Gastroesophageal sphincter (tissue), 4 donors: ENCODE measurements at regions not wholly inside any gene's neighbourhood (a gene's known extent, or its start where the extent isn't known, plus 50 kb on each side); places are given as distances from the start of the nearest gene placed in this dataset.

ENCODE experiments used
- ATAC-seq: fragments of 150-250 bp; one replicate; pipeline ENCODE4 v1.9.1; 2016; ENCODE audit warnings: mild to moderate bottlenecking, moderate library complexity
- H3K27ac ChIP-seq, 4 donors: fragments of 200-600 bp; sonication (generic) in 3 of 4; 1 replicate in 3 of 4; 2 replicates in 1 of 4; pipeline ENCODE4 v1.5.1; 2016 to 2019
- H3K27me3 ChIP-seq: fragments of 200-600 bp; sonication (generic); one replicate; pipeline ENCODE4 v1.5.1; 2019
- H3K36me3 ChIP-seq, 2 donors: fragments of 200-600 bp; sonication (generic); one replicate each; pipeline ENCODE4 v1.5.1; 2019; ENCODE audit warnings: control low read depth in 1 of 2
- H3K4me1 ChIP-seq, 3 donors: fragments of 200-600 bp; sonication (generic); 1 replicate in 2 of 3; 2 replicates in 1 of 3; pipeline ENCODE4 v1.5.1; 2016 to 2019; ENCODE audit warnings: control low read depth in 2 of 3
- H3K4me3 ChIP-seq, 2 donors: fragments of 200-600 bp; sonication (generic); one replicate each; pipeline ENCODE4 v1.5.1; 2019; ENCODE audit warnings: mild to moderate bottlenecking in 1 of 2, moderate library complexity in 1 of 2
- H3K9me3 ChIP-seq, 3 donors: fragments of 200-600 bp; sonication (generic); one replicate each; pipeline ENCODE4 v1.5.1; 2017 to 2019; ENCODE audit warnings: control low read depth in 2 of 3
- EP300 ChIP-seq: sonication (generic); formaldehyde crosslinking; IDR thresholded peaks from one replicate; pipeline ENCODE4 v1.6.1; 2017; ENCODE audit warnings: antibody characterized with exemption, mild to moderate bottlenecking
- POLR2A ChIP-seq, 2 donors: fragments of 450-650 bp; IDR thresholded peaks; one replicate each; pipeline ENCODE4 v1.6.1; 2017; ENCODE audit warnings: antibody characterized with exemption in 2 of 2, mild to moderate bottlenecking in 2 of 2, moderate library complexity in 1 of 2
- POLR2AphosphoS5 ChIP-seq: sonication (generic); formaldehyde crosslinking; IDR thresholded peaks from one replicate; pipeline ENCODE4 v1.6.1; 2017; ENCODE audit warnings: antibody characterized with exemption
- WGBS, 2 donors: methylation state at CpG; one replicate each; pipeline ENCODE4 v1.1.5; 2018; ENCODE audit warnings: low coverage in 1 of 2; 5-methylcytosine and 5-hydroxymethylcytosine counted together
- TF ChIP-seq, protein P1 (sequence below), 4 experiments: fragments of 200-600 bp in 2 of 4; fragments of 450-650 bp in 2 of 4; sonication (generic) in 1 of 4; IDR thresholded peaks; one replicate each; pipeline ENCODE4 v1.5.1; 2017 to 2019; ENCODE audit warnings: antibody characterized with exemption in 4 of 4, mild to moderate bottlenecking in 2 of 4, moderate library complexity in 2 of 4

DNA sequence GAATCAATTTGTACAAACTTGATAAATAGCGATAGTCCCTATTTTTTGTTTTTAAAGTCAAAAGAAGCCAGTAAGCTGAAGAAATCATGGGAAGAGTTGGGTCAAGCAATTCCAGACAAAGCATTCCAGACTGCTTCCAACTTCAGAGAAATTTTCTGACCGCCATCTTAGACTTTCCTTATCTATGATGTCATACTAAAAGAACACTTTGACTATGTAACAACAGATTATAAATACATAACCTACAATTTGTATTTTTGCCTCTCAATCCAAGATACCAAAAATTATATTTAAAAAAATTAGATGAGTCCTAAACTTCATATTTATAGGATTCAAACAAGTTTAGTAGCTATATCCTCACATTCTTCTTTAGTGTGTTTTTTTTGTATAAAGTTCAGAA lies 286.2 kb upstream of the KCNH8 start:
- Histone ChIP-seq H3K4me3 (no peak overlapping the region), H3K27me3 (no peaks in the 10 kb centered on the region), H3K27ac (no peak overlapping the region), H3K9me3 (no peaks in the 10 kb centered on the region), H3K4me1 (no peaks in the 10 kb centered on the region), H3K36me3 (no peaks in the 10 kb centered on the region)
- 85 to 100% methylated on average over 2 of the region's 2 CpGs for WGBS, 2 donors
- no peak for ATAC-seq
- no peak for TF ChIP-seq EP300
- TF ChIP-seq, protein P1, sequence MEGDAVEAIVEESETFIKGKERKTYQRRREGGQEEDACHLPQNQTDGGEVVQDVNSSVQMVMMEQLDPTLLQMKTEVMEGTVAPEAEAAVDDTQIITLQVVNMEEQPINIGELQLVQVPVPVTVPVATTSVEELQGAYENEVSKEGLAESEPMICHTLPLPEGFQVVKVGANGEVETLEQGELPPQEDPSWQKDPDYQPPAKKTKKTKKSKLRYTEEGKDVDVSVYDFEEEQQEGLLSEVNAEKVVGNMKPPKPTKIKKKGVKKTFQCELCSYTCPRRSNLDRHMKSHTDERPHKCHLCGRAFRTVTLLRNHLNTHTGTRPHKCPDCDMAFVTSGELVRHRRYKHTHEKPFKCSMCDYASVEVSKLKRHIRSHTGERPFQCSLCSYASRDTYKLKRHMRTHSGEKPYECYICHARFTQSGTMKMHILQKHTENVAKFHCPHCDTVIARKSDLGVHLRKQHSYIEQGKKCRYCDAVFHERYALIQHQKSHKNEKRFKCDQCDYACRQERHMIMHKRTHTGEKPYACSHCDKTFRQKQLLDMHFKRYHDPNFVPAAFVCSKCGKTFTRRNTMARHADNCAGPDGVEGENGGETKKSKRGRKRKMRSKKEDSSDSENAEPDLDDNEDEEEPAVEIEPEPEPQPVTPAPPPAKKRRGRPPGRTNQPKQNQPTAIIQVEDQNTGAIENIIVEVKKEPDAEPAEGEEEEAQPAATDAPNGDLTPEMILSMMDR (IDR thresholded peaks at IDR 0.05) = no peak

DNA sequence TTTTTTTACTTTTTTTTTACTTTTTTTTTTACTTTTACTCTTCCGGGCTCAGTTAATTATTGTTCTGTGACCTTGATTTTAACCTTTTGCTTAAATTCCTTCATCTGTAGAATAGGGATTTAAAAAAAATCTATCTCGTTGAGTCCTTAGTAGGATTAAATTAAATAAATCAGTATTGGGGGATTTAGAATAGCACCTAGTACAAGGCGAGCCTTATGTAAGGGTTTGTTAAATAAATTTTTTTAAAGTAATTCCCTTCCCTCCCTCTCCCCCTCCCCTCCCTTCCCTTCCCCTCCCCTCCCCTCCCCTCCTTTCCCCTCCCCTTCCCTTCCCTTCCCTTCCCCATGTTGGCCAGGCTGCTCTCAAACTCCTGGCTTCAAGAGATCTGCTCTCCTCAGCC lies 287.2 kb upstream of the KCNH8 start:
- no peak overlapping the region for H3K27ac ChIP-seq
- H3K4me3 ChIP-seq = no peak overlapping the region
- H3K27me3 ChIP-seq = no peaks in the 10 kb centered on the region
- 31 to 47% methylated on average over 2 to 3 of the region's 3 CpGs for WGBS, 2 donors
- TF ChIP-seq, protein P1 (IDR thresholded peaks at IDR 0.05) = no peak
- no peak for TF ChIP-seq POLR2AphosphoS5
- TF ChIP-seq POLR2A (IDR thresholded peaks at IDR 0.05) = no peak
- TF ChIP-seq EP300 = no peak
- H3K36me3 ChIP-seq = no peaks in the 10 kb centered on the region
- H3K4me1 ChIP-seq = no peaks in the 10 kb centered on the region
- no peaks in the 10 kb centered on the region for H3K9me3 ChIP-seq
- no peak for ATAC-seq

DNA sequence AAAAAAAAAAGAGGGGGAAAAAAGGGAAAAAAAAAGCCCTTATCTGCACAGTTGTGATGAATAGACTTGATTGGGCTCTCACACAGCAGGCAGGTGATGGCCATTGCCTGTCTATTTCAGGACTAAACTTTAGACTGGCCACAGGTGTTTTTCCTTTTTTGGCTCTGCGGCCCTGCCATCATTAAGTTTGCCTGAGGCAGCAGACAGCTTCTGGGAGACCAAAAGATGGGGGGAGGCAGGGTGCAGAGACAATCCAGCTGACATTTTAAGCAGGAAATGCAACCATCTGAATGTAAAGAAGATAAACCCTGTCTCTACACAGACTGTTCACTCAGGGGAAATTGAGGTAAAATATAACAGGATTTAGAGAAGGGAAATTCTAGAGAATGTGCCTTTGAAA lies 295.0 kb upstream of the KCNH8 start:
- TF ChIP-seq, protein P1 (IDR thresholded peaks at IDR 0.05) = no peak
- no peaks in the 10 kb centered on the region for H3K4me1 ChIP-seq
- no peak overlapping the region for H3K27ac ChIP-seq
- H3K27me3 ChIP-seq = no peaks in the 10 kb centered on the region
- H3K4me3 ChIP-seq = no peak overlapping the region
- H3K36me3 ChIP-seq = no peaks in the 10 kb centered on the region
- ATAC-seq = no peak
- WGBS, 2 donors = 29% methylated on average over 1 of the region's 1 CpG; no CpG with 5 or more reads in 1 of the 2 donors
- no peaks in the 10 kb centered on the region for H3K9me3 ChIP-seq

DNA sequence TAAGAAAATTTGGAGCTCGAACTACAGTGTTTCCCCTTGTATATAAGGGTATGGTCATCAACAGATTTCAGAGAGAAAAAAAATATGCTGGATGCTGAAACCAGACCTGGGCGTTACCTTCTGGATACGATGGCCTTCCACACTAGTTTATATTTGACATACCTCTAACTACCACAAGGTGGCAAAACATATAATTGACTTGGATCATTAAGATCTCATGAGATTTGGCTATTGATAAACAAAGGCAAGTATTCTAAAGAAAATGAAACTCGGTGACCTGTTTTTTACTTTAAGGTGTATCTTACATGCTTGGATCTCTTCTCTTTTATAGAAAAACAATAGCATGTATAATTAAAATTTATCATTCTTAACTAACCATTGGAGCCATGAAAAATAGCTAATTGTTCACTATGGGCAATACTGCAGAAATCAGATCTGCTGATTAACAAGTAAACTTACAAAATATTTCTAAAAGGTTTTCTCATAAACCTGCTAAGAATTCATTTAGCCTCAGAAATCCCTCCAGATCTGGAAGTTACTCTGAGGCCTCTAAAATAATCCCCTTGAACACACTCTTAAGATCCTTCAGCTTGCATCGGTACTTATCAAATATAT lies 300.6 kb upstream of the KCNH8 start:
- Histone ChIP-seq H3K27me3 (no peaks in the 10 kb centered on the region), H3K36me3 (no peaks in the 10 kb centered on the region), H3K4me1 (no peaks in the 10 kb centered on the region), H3K4me3 (no peak overlapping the region), H3K9me3 (no peaks in the 10 kb centered on the region), H3K27ac (no peak overlapping the region)
- no peak for ATAC-seq
- WGBS, 2 donors = 57 to 63% methylated on average over 4 to 5 of the region's 5 CpGs
- TF ChIP-seq EP300 = no peak
- TF ChIP-seq, protein P1 (IDR thresholded peaks at IDR 0.05) = no peak
- no peak for TF ChIP-seq POLR2AphosphoS5
- no peak for TF ChIP-seq POLR2A (IDR thresholded peaks at IDR 0.05)

DNA sequence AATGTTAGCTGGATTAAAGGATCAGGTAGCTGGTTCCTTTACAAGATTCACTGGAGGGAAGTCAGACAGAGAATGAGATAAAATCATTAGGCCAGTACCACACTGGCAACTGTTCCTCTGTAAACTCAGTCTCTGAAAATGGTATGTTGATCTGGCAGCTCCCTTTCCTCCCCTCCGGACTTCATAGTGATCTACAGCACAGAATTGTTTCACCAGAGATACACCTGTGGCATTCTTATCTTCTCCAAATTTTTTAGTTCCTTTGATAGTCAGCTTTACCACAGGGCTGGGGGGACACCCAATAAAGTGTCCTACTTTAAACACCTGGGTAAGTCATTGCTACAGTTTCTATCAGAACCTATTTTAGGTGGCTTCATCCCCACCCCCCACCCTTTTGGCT lies 304.3 kb upstream of the KCNH8 start:
- no peak overlapping the region for H3K27ac ChIP-seq
- TF ChIP-seq EP300 (no peak), POLR2AphosphoS5 (no peak), POLR2A (IDR thresholded peaks at IDR 0.05) (no peak)
- TF ChIP-seq, protein P1 (IDR thresholded peaks at IDR 0.05) = no peak
- no peaks in the 10 kb centered on the region for H3K9me3 ChIP-seq
- 38 to 55% methylated on average over 1 of the region's 1 CpG for WGBS, 2 donors
- no peak for ATAC-seq
- H3K4me1 ChIP-seq = no peaks in the 10 kb centered on the region
- H3K36me3 ChIP-seq = no peaks in the 10 kb centered on the region
- H3K4me3 ChIP-seq = no peak overlapping the region
- H3K27me3 ChIP-seq = no peaks in the 10 kb centered on the region
